H54 (cell line): ENCODE measurements at regions not wholly inside any gene's neighbourhood (a gene's known extent, or its start where the extent isn't known, plus 50 kb on each side); places are given as distances from the start of the nearest gene placed in this dataset.
"Not testable (repeated sequence)": the region's sequence is repeated elsewhere in the genome, so short reads cannot be mapped to it uniquely, and the experiment has no call there.

Experiments
- DNase-seq: peaks from one replicate; pipeline ENCODE4 v3.0.0; 2011; ENCODE audit warnings: low spot score, mixed read lengths; ENCODE audit not compliant: insufficient read length
- FAIRE-seq: peaks from 3 replicates; lab custom pipeline; 2011; peaks lifted over from hg19 to GRCh38; lab: Jason Lieb, UNC
- POLR2A ChIP-seq: IDR thresholded peaks from 2 replicates; pipeline ENCODE4 v1.6.1; 2011; ENCODE audit warnings: low read depth, mild to moderate bottlenecking, low read length

DNA sequence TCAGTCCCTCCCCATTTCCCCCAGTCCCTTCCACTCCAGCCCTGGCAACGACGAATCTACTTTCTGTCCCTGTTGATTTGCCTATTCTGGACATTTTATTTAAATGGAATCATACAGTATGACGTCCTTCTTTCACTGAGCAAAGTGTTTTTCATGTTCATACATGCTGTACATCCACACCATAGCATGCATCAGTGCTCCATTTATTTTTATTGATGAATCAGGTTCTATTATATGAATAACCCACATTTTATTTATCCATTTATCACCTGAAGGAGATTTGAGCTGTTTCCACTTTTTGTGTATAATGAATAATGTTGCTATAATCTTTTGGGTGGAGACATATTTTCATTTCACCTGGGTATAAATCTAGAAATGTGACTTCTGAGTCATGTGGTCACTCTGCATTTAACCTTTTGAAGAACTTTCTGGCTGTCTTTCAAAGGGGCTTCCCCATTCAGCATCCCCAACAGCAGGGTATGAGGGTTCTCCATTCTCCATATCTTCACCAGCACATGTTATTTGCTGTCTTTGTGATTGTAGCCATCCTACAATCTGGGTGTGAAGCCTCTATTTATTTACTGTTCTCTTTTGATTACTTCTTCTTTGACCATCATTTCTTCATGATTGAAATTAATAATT lies 531.7 kb downstream of the ETS1 start:
- no peak for FAIRE-seq
- DNase-seq, result no peak
- TF ChIP-seq POLR2A, result no peak

DNA sequence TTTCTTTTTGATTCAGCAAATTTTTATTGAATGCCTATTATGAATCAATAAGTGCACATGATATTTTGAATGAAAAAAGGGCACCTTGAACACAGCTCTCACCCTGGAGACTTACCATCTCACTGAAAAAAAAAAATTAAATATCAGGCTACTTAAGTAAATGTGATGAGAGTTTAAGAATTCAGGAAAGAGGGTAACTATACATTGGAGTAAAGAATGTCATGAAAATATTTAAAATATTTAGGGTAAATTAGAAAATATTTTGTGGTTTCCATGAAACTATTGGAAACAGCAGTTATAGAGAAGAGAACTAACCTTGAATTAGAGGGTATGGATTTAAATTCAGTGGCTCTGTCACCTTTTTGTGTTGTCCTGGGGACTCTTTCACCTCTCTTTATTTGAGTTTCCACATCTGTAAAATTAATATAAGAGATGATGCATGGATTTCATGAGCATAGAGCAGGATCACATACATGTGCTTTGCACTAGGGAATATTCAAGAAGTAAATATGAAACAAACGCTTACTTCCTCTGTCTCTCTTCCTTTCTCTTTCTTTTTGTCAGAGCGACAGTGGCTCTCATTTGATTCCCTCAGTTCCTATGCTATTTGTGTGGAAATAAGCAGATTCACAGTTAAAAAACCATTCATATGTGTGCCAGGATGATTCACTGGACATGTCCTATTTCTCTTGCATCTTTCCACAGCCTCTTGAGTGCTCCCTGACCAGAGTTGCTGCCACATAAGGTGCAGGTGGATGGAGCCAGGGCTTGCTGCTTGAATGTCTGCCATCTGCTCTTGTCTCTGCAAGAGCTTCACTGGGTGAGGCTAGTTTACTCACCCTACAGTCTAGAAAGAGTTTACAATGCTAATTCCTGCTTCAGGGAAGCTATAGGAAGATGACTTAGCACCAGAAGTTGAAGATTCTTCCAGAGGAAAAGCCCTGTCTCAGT lies 533.1 kb downstream of the ETS1 start:
- DNase-seq (no peak), FAIRE-seq (peak; percentile 43)
- no peak for TF ChIP-seq POLR2A

DNA sequence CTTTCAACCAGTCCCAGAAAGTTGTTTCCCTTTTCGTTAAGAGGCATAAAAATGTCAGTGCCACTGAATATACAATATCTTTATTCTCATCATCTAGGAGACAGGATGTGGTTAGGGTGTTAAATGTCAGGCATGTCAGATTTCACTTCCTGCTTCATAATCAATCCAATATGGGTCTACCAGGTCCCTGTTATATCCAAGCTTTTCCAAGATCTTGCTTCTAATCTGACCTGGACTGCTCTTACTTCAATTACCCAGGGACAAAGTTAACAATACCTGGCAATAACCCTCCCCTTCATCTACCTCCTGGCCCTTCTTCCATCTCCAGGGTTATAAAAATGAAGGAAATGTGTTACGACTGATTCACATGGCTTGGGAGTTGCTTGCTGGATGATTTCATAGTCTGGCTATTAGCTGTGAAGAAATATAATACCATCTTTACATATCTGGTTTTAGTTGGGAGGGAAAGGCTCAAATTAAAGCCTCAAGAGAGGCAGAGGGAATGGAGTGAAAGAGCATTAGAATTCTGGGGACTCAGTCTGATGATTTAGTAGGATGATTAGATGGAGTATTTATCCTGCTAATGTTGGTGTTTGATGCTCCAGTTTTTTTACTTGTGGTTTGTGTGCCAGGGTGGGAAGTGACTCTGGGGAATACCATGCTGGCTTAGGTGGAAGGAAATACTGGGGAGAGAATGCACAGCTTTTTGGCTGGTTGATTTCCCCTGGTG lies 534.3 kb downstream of the ETS1 start:
- no peak for TF ChIP-seq POLR2A
- DNase-seq (no peak), FAIRE-seq (peak; percentile 61)

DNA sequence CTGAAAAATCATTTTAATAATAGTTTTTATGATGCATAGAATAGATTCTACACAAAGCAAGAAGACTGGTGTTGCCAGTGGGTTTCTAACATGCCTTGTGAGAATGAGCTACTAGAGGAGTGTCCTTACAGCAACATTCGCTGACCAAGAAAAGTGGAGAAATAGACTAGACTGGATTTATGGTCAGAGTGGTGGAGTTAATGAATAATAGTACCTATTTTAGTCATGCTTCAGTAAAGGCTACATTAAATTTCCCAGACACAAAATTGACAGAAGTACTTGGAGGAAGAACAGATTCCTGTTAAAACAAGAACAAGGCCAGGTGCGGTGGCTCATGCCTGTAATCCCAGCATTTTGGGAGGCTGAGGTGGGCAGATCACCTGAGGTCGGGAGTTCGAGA lies 539.2 kb downstream of the ETS1 start:
- FAIRE-seq, result no peak
- TF ChIP-seq POLR2A, result no peak
- DNase-seq, result no peak

DNA sequence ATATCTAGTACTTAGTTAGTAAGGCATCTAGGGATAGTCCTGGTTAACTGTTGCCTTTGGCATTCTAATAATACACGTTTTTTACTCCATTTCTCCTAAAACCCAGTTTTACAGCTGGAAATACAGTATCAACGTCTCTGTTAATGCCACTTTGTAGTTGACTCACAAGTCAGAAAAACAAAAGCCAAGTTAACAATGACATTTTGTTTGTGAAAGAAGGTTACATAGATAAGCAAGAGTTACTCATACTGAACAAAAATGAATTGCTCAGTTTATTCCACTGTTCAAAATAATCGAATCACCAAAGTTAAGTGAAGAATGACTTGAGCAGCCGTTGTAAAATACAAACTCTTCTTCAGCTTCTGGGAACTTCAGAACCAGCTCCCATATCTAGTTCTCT lies 540.3 kb downstream of the ETS1 start:
- DNase-seq (no peak), FAIRE-seq (no peak)
- TF ChIP-seq POLR2A, result no peak

DNA sequence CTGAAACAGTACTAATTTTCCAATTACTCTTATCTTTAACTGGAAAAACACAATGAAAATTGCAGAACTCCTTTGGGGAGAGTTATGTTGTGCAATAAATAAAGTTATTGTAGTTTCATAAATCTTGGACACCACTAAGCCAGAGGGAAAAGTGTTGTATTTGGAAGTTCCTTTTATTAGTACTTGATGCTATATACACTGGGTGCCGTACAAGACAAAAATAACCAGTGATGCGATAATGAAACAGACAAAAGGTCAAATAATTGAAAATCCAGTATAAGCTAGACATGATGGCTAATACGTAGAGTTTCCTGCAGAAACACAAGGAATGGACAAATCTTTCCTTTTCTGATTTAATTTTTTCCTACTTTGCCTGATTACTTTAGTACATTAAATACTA lies 541.1 kb downstream of the ETS1 start:
- no peak for DNase-seq
- TF ChIP-seq POLR2A, result no peak
- no peak for FAIRE-seq

DNA sequence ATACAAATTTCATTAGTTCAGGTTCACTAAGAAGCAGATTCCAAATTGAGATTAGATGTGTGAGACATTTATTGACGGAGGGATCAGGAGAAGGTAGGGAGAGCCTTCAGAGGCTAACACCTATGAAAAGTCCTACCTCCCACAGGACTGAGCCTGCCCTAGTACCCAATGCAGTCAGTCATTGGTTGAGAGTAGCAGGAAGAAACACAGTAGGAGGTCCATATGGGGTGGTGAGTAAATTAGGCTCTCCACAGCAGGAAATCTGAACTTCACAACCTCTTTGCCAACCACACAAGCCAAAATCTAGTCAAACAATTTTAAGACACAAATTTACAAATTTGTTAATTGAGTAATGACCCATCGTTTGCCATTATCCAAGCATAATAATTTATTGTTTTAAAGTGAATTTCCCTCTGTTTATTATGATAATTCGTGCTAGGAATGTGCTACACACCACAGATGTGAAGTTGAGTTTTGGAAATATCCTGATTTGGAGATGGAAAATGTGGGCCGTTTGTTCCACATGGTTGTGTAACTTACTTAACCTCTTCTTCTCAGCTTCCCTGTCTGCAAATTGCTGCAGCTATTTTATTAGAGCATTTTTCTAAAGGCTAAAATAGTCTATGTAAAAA lies 542.1 kb downstream of the ETS1 start:
- DNase-seq (no peak), FAIRE-seq (no peak)

DNA sequence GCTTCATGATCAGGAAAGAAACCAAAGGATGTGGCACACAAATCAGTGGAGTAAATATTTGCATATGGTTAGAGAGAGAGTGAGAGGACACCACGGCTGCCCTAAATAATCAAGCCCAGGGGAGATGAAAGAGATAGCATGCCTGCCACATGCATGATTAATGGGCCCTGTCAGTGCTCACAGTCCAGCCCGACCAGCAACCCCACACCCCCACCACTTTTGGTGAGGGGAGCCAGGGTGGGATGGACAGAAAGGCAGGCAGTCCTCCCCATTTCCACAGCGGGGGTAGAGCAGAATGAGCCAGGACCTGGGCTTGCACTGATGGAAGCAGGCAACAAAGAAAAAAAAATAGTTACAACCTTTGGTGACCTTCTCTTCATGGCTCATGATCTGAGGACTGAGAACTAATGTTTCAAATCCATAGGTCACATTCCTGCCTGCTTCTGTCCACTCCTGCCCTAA lies 545.0 kb downstream of the ETS1 start:
- FAIRE-seq, result no peak

More for the DNA sequence above, 542.1 kb downstream of the ETS1 start:
- TF ChIP-seq POLR2A, result no peak

DNA sequence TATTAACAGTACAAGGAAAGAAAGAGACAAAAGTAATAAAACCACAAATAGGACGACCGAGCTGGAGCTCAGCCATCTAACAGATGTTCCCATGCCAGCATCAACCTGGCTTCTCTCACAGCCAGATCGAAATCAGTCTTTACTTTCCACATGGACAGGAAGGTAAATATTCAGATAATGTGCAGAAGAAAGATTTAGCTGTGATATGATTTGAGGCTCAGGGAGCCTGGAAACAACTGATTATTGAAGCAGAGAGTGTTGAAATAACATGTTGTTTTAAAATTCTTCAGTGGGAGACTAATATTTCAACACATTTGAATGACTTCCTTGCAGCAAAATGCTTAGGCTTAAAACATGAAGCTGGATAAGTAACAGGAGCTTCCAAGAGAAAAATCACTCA lies 546.8 kb downstream of the ETS1 start:
- no peak for DNase-seq
- no peak for TF ChIP-seq POLR2A
- FAIRE-seq, result no peak

More for the DNA sequence above, 545.0 kb downstream of the ETS1 start:
- DNase-seq, result no peak
- TF ChIP-seq POLR2A, result no peak

DNA sequence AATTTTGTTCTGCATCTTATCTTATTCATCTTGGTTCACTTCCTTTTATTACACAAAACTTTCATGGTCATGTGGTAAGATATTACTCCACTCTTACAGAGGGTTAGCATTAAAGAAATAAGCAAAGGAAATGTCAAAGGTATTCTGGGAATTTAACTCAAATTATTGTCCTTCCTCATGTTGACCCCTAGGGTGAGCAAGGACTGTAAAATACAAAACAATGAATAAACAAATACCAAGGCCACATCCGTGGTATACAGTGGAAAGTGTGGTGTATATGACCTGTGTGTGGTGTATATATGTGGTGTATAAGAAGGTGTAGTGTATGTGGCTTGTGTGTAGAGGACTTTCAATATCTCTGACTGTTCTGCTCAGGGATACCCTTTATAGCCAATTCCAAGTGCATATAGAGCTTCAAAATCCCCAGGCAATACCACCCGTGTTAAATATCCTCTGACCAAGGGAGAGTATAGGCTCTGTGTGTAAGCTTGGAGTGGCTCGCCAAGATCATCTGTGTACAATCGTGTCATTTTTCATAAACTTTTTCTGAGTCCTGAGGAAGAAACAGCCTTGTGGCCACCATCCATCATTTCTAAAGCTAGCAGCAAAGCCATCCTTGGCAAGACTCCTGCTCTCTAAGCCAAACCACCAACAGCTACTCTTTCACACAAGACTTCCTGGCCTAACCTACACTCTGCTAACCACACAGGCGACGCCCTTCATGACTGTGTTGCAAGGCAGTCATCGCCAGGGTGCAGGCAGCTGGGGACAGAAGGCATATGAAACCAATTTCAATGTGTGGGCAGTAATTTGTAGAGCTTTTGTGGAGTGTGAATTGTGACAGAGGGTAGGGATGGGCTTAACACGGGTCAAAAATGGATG lies 548.0 kb downstream of the ETS1 start:
- FAIRE-seq, result peak; percentile 99
- no peak for TF ChIP-seq POLR2A
- DNase-seq, result peak; percentile 33

DNA sequence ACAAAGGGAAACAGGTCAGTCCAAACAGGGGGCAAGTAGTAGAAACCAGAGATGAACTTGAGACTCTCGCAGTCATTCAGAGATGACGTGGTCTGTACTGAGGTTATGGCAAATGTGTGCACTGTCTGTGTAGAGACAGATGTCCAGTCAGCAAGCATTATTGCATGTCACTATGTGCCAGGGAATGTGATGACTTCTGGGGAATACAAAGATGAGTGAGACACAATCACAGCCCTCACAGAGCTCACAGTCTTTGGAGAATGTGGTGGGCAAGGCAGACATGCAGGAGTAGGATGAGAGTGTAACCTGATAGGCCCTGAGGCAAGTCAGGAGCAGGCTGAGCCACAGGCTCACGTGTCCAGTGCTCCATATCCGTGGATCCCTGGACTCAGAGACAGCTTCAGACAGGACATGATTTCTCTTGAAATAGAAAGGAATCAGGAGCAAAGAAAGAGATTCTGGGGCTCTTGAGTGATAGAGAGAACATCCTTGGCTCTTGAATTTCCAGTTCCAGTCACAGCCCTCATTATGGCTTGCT lies 550.7 kb downstream of the ETS1 start:
- DNase-seq (no peak), FAIRE-seq (no peak)
- TF ChIP-seq POLR2A, result no peak

DNA sequence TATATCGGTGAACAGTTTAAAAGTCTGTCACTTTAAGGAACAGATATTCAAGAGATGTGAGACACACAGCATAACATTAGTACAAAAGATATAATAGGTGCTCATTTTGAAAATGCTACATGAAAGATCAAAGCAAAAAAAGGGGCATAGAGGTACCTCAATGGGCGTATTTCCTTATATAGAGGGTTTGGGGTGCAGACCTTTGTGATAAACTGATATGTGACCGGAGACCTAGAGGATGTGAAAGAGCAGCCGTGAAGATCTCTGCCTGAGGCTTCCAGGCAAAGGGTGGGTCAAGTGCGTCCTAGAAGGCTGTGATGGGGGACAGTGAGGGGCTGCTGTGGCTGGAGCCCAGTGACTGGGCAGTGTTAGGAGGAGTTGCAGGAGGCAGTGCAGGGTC lies 551.4 kb downstream of the ETS1 start:
- no peak for DNase-seq
- TF ChIP-seq POLR2A, result no peak
- no peak for FAIRE-seq

DNA sequence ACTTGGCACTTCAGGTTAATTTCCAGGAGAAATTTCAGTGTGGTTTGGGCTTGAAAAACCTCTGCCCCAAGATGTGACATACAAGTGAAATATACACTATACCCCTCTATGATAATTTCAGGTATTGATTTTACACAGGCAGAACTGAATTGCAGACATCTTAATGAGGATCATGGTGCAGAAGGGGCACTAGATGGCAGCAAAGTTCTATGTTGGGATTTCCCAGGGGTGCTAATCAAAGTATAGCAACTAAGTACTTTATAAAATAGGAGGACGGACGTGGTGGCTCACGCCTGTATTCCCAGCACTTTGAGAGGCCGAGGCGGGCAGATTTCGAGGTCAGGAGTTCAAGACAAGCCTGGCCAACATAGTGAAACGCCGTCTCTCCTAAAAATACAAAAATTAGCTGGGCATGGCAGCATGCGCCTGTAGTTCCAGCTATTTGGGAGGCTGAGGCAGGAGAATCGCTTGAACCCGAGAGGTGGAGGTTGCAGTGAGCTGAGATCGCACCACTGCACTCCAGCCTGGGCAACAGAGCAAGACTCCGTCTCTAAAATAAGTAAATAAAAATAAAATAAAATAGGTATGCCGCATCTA lies 555.7 kb downstream of the ETS1 start:
- not testable (repeated sequence) for DNase-seq
- FAIRE-seq, result peak; percentile 43
